HCT116 (cell line): ENCODE measurements at regions not wholly inside any gene's neighbourhood (a gene's known extent, or its start where the extent isn't known, plus 50 kb on each side); places are given as distances from the start of the nearest gene placed in this dataset.

Experiments used
- ATAC-seq: fragments of 200-7000 bp; cut with Tn5 transposase; 2 replicates; pipeline ENCODE4 v1.9.1; 2020; ENCODE audit warnings: mild to moderate bottlenecking, moderate library complexity
- BruUV-seq: library from RNA; stranded (reverse); fragments of 400-500 nt; replicated peaks from 2 replicates; lab custom pipeline; 2021; lab: Mats Ljungman, UMichigan
- CTCF ChIA-PET: fragments of 300-600 bp; sonication (Branson Sonifier 250); formaldehyde crosslinking; loops from one replicate; lab custom pipeline; 2021; ENCODE audit warnings: antibody characterized with exemption; lab: Charles Lee
- POLR2A ChIA-PET: fragments of 300-600, 350-600 bp; sonication (Branson Sonifier 250); formaldehyde crosslinking; loops from one replicate; lab custom pipeline; 2021; ENCODE audit warnings: antibody characterized with exemption; lab: Charles Lee
- RAD21 ChIA-PET, 2 experiments: fragments of 300-600 bp; sonication (Branson Sonifier 250); formaldehyde crosslinking; loops; one replicate each; lab custom pipeline; 2023; ENCODE audit warnings: low total read pairs in 2 of 2; ENCODE audit not compliant: uncharacterized antibody in 2 of 2, unreplicated experiment in 2 of 2, low non-redundant PET in 1 of 2; lab: Charles Lee
- DNase-seq: peaks from one replicate; pipeline ENCODE4 v3.0.0-alpha.2; 2010; ENCODE audit warnings: low read depth, low spot score
- H2AFZ ChIP-seq: fragments of 200-600 bp; shearing (Covaris generic), sonication (generic); 2 replicates; pipeline ENCODE4 v1.6.1; 2017; ENCODE audit warnings: low read depth, mixed run types, mixed read lengths, antibody characterized with exemption, low read length; ENCODE audit not compliant: poor library complexity, severe bottlenecking
- H3K27ac ChIP-seq: 2 replicates; pipeline ENCODE4 v1.5.1; 2012; ENCODE audit warnings: low read depth, low read length
- H3K27me3 ChIP-seq: fragments of 200-600 bp; sonication (generic); 2 replicates; pipeline ENCODE4 v1.6.1; 2016; ENCODE audit warnings: mixed run types, low read length, mixed read lengths; ENCODE audit not compliant: insufficient read depth
- H3K36me3 ChIP-seq, 2 experiments: fragments of 200-500 bp in 1 of 2; fragments of 200-600 bp in 1 of 2; sonication (Bioruptor generic) in 1 of 2; sonication (generic) in 1 of 2; 2 replicates each; pipeline versions ENCODE4 v1.5.1 to v1.6.1; 2014 to 2016; ENCODE audit warnings: low read length in 2 of 2, inconsistent platforms in 1 of 2, mixed read lengths in 1 of 2, mixed run types in 1 of 2; ENCODE audit not compliant: insufficient read depth in 2 of 2, control insufficient read depth in 1 of 2
- H3K4me1 ChIP-seq, 2 experiments: fragments of 200-600 bp in 1 of 2; sonication (generic) in 1 of 2; 2 replicates each; pipeline versions ENCODE4 v1.5.1 to v1.6.1; 2012 to 2017; ENCODE audit warnings: low read length in 2 of 2, inconsistent platforms in 1 of 2, mild to moderate bottlenecking in 1 of 2, mixed read lengths in 1 of 2, mixed run types in 1 of 2, moderate library complexity in 1 of 2; ENCODE audit not compliant: insufficient read depth in 2 of 2, control insufficient read depth in 1 of 2
- H3K4me2 ChIP-seq: fragments of 200-600 bp; sonication (generic); 2 replicates; pipeline ENCODE4 v1.6.1; 2017; ENCODE audit warnings: mixed run types, low read length, mixed read lengths
- H3K4me3 ChIP-seq, 2 experiments: fragments of 200-600 bp in 1 of 2; sonication (generic) in 1 of 2; replicated peaks in 1 of 2; 2 replicates each; pipeline ENCODE4 v1.5.1; 2011 to 2016; ENCODE audit warnings: low read length in 2 of 2, control low read depth in 1 of 2, low read depth in 1 of 2, mild to moderate bottlenecking in 1 of 2, mixed read lengths in 1 of 2, mixed run types in 1 of 2
- H3K79me2 ChIP-seq: fragments of 200-600 bp; sonication (generic); 2 replicates; pipeline ENCODE4 v1.6.1; 2017; ENCODE audit warnings: mild to moderate bottlenecking, mixed run types, low read length, moderate library complexity, mixed read lengths; ENCODE audit not compliant: insufficient read depth
- H3K9ac ChIP-seq: fragments of 200-600 bp; sonication (generic); 2 replicates; pipeline ENCODE4 v1.6.1; 2016; ENCODE audit warnings: low read length, mixed read lengths
- H3K9me2 ChIP-seq: fragments of 200-600 bp; sonication (generic), shearing (Covaris generic); 2 replicates; pipeline ENCODE4 v1.6.1; 2017; ENCODE audit warnings: mixed run types, mild to moderate bottlenecking, moderate library complexity; ENCODE audit not compliant: insufficient read depth
- H3K9me3 ChIP-seq, 2 experiments: fragments of 200-500 bp in 1 of 2; fragments of 200-600 bp in 1 of 2; sonication (Bioruptor generic) in 1 of 2; sonication (generic) in 1 of 2; 2 replicates each; pipeline ENCODE4 v1.6.1; 2014 to 2017; ENCODE audit warnings: low read length in 2 of 2, mixed read lengths in 2 of 2, inconsistent platforms in 1 of 2, low read depth in 1 of 2, mild to moderate bottlenecking in 1 of 2, mixed run types in 1 of 2, moderate library complexity in 1 of 2; ENCODE audit not compliant: control insufficient read depth in 1 of 2, insufficient read depth in 1 of 2
- H4K20me1 ChIP-seq: fragments of 200-600 bp; sonication (generic), shearing (Covaris generic); 2 replicates; pipeline ENCODE4 v1.6.1; 2017; ENCODE audit warnings: mixed run types, mild to moderate bottlenecking, moderate library complexity; ENCODE audit not compliant: insufficient read depth
- CEBPB ChIP-seq: IDR thresholded peaks from 2 replicates; pipeline ENCODE4 v1.6.1; 2012; ENCODE audit warnings: low read depth
- ELF1 ChIP-seq: IDR thresholded peaks from 2 replicates; pipeline ENCODE4 v1.6.1; 2012; ENCODE audit warnings: low read depth, borderline replicate concordance
- EZH2 ChIP-seq: fragments of 200-600 bp; sonication (generic); IDR thresholded peaks from 2 replicates; pipeline ENCODE4 v1.6.1; 2017; ENCODE audit warnings: antibody characterized with exemption, mixed run types
- EZH2phosphoT487 ChIP-seq: fragments of 200-600 bp; IDR thresholded peaks from 2 replicates; pipeline ENCODE4 v1.6.1; 2018; ENCODE audit warnings: antibody characterized with exemption, borderline replicate concordance
- JUND ChIP-seq: IDR thresholded peaks from 2 replicates; pipeline ENCODE4 v1.6.1; 2012
- MAX ChIP-seq: IDR thresholded peaks from 2 replicates; pipeline ENCODE4 v1.6.1; 2012
- POLR2A ChIP-seq: IDR thresholded peaks from 2 replicates; pipeline ENCODE4 v1.7.0; 2011; ENCODE audit warnings: borderline replicate concordance; ENCODE audit not compliant: insufficient read depth, insufficient read length; ENCODE audit errors: extremely low read depth
- RAD21 ChIP-seq: IDR thresholded peaks from 2 replicates; pipeline ENCODE4 v1.6.1; 2012; ENCODE audit warnings: low read depth, mild to moderate bottlenecking
- REST ChIP-seq: IDR thresholded peaks from 2 replicates; pipeline ENCODE4 v1.6.1; 2012; ENCODE audit warnings: low read depth
- TCF7L2 ChIP-seq: IDR thresholded peaks from 2 replicates; pipeline ENCODE4 v1.7.0; 2011; ENCODE audit warnings: borderline replicate concordance, inconsistent platforms; ENCODE audit not compliant: insufficient read depth, insufficient read length; ENCODE audit errors: extremely low read depth
- YY1 ChIP-seq: IDR thresholded peaks from 2 replicates; pipeline ENCODE4 v1.6.1; 2011; ENCODE audit warnings: low read length, low read depth, moderate library complexity, mild to moderate bottlenecking; ENCODE audit not compliant: insufficient replicate concordance; ENCODE audit errors: extremely low read depth
- ZFX ChIP-seq: fragments of 450-650 bp; IDR thresholded peaks from 2 replicates; pipeline ENCODE4 v1.6.1; 2017
- intact Hi-C: fragments of 100-400 bp; cut with micrococcal nuclease; formaldehyde crosslinking; loops from 2 replicates; pipeline ENCODE4 v1.10.0; 2022
- TF ChIP-seq, protein P1 (sequence below), 3 experiments: fragments of 200-600 bp in 1 of 3; sonication (generic) in 1 of 3; IDR thresholded peaks in 2 of 3; conservative IDR thresholded peaks in 1 of 3; 2 replicates each; pipeline ENCODE4 v1.5.1; 2012 to 2017; ENCODE audit warnings: low read depth in 2 of 3, low read length in 2 of 3, antibody characterized with exemption in 1 of 3, borderline replicate concordance in 1 of 3, control low read depth in 1 of 3, mild to moderate bottlenecking in 1 of 3, mixed read lengths in 1 of 3, mixed run types in 1 of 3, moderate library complexity in 1 of 3; ENCODE audit not compliant: insufficient read depth in 1 of 3

DNA sequence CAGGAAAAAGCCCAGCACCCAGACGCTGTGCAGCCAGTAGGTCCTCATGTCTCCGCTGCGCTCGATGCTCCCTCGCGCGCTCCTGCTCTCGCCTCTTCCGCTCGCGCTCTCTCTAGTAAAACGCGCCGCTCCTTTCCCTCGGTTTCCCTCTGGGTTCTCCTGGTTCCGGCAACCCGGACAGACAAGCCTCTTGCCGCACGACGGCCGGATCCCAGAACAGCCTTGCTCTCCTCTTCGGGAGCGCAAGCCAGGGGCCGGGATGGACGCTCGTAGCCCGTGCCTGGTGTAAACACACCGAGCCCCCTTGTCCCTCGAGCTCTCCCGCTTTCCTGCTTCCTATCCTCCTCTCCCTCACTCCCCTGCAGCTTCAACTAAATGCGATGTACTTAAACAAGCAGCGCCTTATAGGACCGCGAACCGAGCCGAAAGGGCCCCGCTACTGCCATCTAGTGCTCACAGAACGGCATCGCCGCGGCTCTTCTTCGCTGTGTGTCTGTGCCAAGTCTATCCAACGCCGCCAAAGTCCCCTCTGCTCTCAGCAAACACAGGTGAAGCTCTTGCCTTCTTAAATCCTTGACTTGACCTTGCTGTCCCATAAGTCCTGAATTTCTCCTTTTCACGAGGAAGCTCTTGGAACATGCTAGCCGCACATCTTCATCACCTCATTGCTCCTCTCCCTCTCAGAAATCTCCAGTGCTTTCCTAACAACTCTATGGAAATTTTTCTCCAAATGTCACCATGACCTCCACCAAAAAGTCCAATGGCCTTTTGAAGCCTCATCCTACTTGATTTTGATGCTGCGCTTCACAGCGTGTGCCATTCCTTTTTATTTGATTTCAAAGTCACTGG, 1037.2 kb downstream of the IGSF11 start:
- H3K27me3 ChIP-seq = peaks cover 3% of the 10 kb centered on the region; the same call in 1 of the 2 replicates
- no peaks in the 10 kb centered on the region for H3K79me2 ChIP-seq
- no peak overlapping the region for H2AFZ ChIP-seq
- peak; percentile 41 for TF ChIP-seq RAD21
- TF ChIP-seq, protein P1, sequence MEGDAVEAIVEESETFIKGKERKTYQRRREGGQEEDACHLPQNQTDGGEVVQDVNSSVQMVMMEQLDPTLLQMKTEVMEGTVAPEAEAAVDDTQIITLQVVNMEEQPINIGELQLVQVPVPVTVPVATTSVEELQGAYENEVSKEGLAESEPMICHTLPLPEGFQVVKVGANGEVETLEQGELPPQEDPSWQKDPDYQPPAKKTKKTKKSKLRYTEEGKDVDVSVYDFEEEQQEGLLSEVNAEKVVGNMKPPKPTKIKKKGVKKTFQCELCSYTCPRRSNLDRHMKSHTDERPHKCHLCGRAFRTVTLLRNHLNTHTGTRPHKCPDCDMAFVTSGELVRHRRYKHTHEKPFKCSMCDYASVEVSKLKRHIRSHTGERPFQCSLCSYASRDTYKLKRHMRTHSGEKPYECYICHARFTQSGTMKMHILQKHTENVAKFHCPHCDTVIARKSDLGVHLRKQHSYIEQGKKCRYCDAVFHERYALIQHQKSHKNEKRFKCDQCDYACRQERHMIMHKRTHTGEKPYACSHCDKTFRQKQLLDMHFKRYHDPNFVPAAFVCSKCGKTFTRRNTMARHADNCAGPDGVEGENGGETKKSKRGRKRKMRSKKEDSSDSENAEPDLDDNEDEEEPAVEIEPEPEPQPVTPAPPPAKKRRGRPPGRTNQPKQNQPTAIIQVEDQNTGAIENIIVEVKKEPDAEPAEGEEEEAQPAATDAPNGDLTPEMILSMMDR (IDR thresholded peaks at IDR 0.05 in 2 of 3, conservative IDR thresholded peaks at IDR 0.05 in 1 of 3; ENCODE audit: borderline replicate concordance in 1 of 3, insufficient read depth in 1 of 3, low read depth in 2 of 3, low read length in 2 of 3) = peak; percentile 12 to 81 (median 80); a peak in 5 of 6 replicates
- TF ChIP-seq EZH2 = no peak
- TF ChIP-seq ZFX = no peak
- no peaks in the 10 kb centered on the region for H3K9me3 ChIP-seq
- ATAC-seq (peak; percentile 97), DNase-seq (peak; percentile 15)
- no peaks in the 10 kb centered on the region for H4K20me1 ChIP-seq
- no peak overlapping the region for H3K4me2 ChIP-seq
- no peaks in the 10 kb centered on the region for H3K9me2 ChIP-seq
- no peaks in the 10 kb centered on the region for H3K4me1 ChIP-seq
- no peaks in the 10 kb centered on the region for H3K36me3 ChIP-seq
- ChIA-PET CTCF (no interaction called here), RAD21 (no interaction called here), POLR2A (no interaction called here)
- intact Hi-C loops = loop anchor here (5.0 kb wide), 1 partner anchor 630 kb away; no protein-coding TSS in a partner anchor
- BruUV-seq = no TSS peak
- H3K9ac ChIP-seq = no peak overlapping the region
- H3K27ac ChIP-seq = no peak overlapping the region
- H3K4me3 ChIP-seq = no peak overlapping the region

DNA sequence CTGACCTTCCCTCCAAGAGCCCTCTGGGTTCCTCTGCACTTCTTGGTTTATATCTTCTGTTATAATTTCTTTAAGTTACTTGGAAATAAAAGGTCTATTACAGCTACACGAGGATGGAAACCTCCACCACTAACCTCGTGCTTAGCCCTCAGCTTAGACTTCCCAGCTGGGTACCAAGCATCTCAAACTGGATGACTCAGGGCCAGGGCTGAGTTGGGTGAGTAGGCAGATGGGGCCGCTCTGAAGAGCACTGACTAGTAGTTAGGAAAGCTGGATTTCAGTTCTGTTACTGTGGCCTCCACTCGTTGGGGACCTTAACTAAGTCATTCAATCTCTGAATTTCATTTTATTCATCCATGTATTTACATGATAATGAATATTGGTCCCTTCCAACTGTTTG, 1036.6 kb downstream of the IGSF11 start:
- BruUV-seq = no TSS peak
- ChIA-PET POLR2A (no interaction called here), CTCF (no interaction called here), RAD21 (no interaction called here)
- Histone ChIP-seq H4K20me1 (no peaks in the 10 kb centered on the region), H3K36me3 (no peaks in the 10 kb centered on the region), H3K9ac (no peak overlapping the region), H3K4me1 (no peaks in the 10 kb centered on the region), H2AFZ (no peak overlapping the region), H3K4me3 (no peak overlapping the region), H3K27me3 (peaks cover 3% of the 10 kb centered on the region; the same call in 1 of the 2 replicates), H3K79me2 (no peaks in the 10 kb centered on the region), H3K27ac (no peak overlapping the region), H3K4me2 (no peak overlapping the region), H3K9me2 (no peaks in the 10 kb centered on the region), H3K9me3 (no peaks in the 10 kb centered on the region)
- DNase-seq (no peak), ATAC-seq (no peak)
- intact Hi-C loops = loop anchor here (5.0 kb wide), 1 partner anchor 629 kb away; no protein-coding TSS in a partner anchor
- TF ChIP-seq POLR2A (no peak), JUND (no peak), CEBPB (no peak), ELF1 (no peak), TCF7L2 (no peak), EZH2phosphoT487 (no peak), REST (no peak), YY1 (no peak), MAX (no peak)
